Mucosa of gallbladder (tissue), 1 donor: ENCODE measurements at regions not wholly inside any gene's neighbourhood (a gene's known extent, or its start where the extent isn't known, plus 50 kb on each side); places are given as distances from the start of the nearest gene placed in this dataset.
"Not testable (repeated sequence)": the region's sequence is repeated elsewhere in the genome, so short reads cannot be mapped to it uniquely, and the experiment has no call there.

Source experiments
- DNase-seq: peaks from one replicate; pipeline ENCODE4 v3.0.0-alpha.2; 2020; ENCODE audit warnings: low spot score
- donor health status: DM: no; HTN: no; CAD: no.

GRCh38 chr6:146938266-146938665 lies 266.0 kb upstream of the STXBP5 start:
- no peak for DNase-seq

- DNase-seq: not testable (repeated sequence)
Observed at GRCh38 chr6:146939456-146939855, 264.8 kb upstream of the STXBP5 start.

GRCh38 chr6:146943664-146944063 lies 260.6 kb upstream of the STXBP5 start:
- DNase-seq: no peak

GRCh38 chr6:146944077-146944476 lies 260.1 kb upstream of the STXBP5 start:
- no peak for DNase-seq

GRCh38 chr6:146944809-146945208 lies 259.4 kb upstream of the STXBP5 start:
- DNase-seq: no peak

GRCh38 chr6:146946559-146946958 lies 257.7 kb upstream of the STXBP5 start:
- no peak for DNase-seq

- no peak for DNase-seq
Observed at GRCh38 chr6:146948790-146949342, 255.4 kb upstream of the STXBP5 start.

- no peak for DNase-seq
Observed at GRCh38 chr6:146949425-146949824, 254.8 kb upstream of the STXBP5 start.

- no peak for DNase-seq
Observed at GRCh38 chr6:146950351-146950835, 253.8 kb upstream of the STXBP5 start.

GRCh38 chr6:146955570-146955969 lies 248.6 kb upstream of the STXBP5 start:
- DNase-seq: no peak

GRCh38 chr6:146957181-146958093 lies 246.8 kb upstream of the STXBP5 start:
- no peak for DNase-seq

GRCh38 chr6:146961831-146962230 lies 242.4 kb upstream of the STXBP5 start:
- DNase-seq: no peak

- DNase-seq: no peak
Observed at GRCh38 chr6:146962329-146962728, 241.9 kb upstream of the STXBP5 start.

- no peak for DNase-seq
Observed at GRCh38 chr6:146965110-146965689, 239.0 kb upstream of the STXBP5 start.

- no peak for DNase-seq
Observed at GRCh38 chr6:146968041-146968760, 236.0 kb upstream of the STXBP5 start.

- no peak for DNase-seq
Observed at GRCh38 chr6:146972546-146972945, 231.7 kb upstream of the STXBP5 start.

- DNase-seq: no peak
Observed at GRCh38 chr6:146974351-146974750, 229.9 kb upstream of the STXBP5 start.

- DNase-seq: no peak
Observed at GRCh38 chr6:146975093-146975492, 229.1 kb upstream of the STXBP5 start.

- DNase-seq: no peak
Observed at GRCh38 chr6:146980900-146981329, 223.3 kb upstream of the STXBP5 start.

- no peak for DNase-seq
Observed at GRCh38 chr6:146981981-146982380, 222.2 kb upstream of the STXBP5 start.

GRCh38 chr6:146984251-146984924 lies 219.8 kb upstream of the STXBP5 start:
- DNase-seq: no peak

GRCh38 chr6:146985111-146985510 lies 219.1 kb upstream of the STXBP5 start:
- DNase-seq: no peak
